Caco-2 (cell line): ENCODE measurements at regions not wholly inside any gene's neighbourhood (a gene's known extent, or its start where the extent isn't known, plus 50 kb on each side); places are given as distances from the start of the nearest gene placed in this dataset.
"Not testable (repeated sequence)": the region's sequence is repeated elsewhere in the genome, so short reads cannot be mapped to it uniquely, and the experiment has no call there.

Experiments
- BruUV-seq: library from RNA; stranded (reverse); fragments of 400-500 nt; replicated peaks from 2 replicates; lab custom pipeline; 2021; lab: Mats Ljungman, UMichigan
- CTCF ChIA-PET: fragments of 300-600 bp; sonication (Branson Sonifier 250); formaldehyde crosslinking; loops from one replicate; lab custom pipeline; 2022; ENCODE audit warnings: antibody characterized with exemption; lab: Charles Lee
- POLR2A ChIA-PET: fragments of 300-600 bp; sonication (Branson Sonifier 250); formaldehyde crosslinking; loops from one replicate; lab custom pipeline; 2022; ENCODE audit warnings: antibody characterized with exemption; lab: Charles Lee
- DNase-seq, 2 experiments: peaks; one replicate each; pipeline versions ENCODE4 v3.0.0 to v3.0.0-alpha.2; 2020 to 2022
- H3K27me3 ChIP-seq: replicated peaks from 2 replicates; pipeline ENCODE4 v1.6.0; 2011; ENCODE audit warnings: low read length; ENCODE audit not compliant: control insufficient read depth, insufficient read depth
- H3K36me3 ChIP-seq: 2 replicates; pipeline ENCODE4 v1.5.1; 2011; ENCODE audit warnings: low read length; ENCODE audit not compliant: control insufficient read depth, insufficient read depth
- H3K4me1 ChIP-seq: fragments of 250-450 bp; sonication (Bioruptor Pico); 2 replicates; pipeline ENCODE4 v1.5.1; 2020; ENCODE audit warnings: mild to moderate bottlenecking
- H3K4me3 ChIP-seq: 2 replicates; pipeline ENCODE4 v1.5.1; 2011; ENCODE audit warnings: low read depth, mild to moderate bottlenecking, control low read depth, low read length
- H3K9me3 ChIP-seq: fragments of 250-450 bp; sonication (Bioruptor Pico); 2 replicates; pipeline ENCODE4 v1.5.1; 2020; ENCODE audit warnings: mild to moderate bottlenecking, moderate library complexity
- H3K27ac Mint-ChIP-seq: one replicate; pipeline ENCODE4 v1.8.0; 2022; ENCODE audit warnings: mixed read lengths; ENCODE audit not compliant: unreplicated experiment
- H3K27me3 Mint-ChIP-seq: one replicate; pipeline ENCODE4 v1.8.0; 2022; ENCODE audit warnings: mixed read lengths; ENCODE audit not compliant: insufficient read depth, unreplicated experiment
- H3K36me3 Mint-ChIP-seq: one replicate; pipeline ENCODE4 v1.8.0; 2022; ENCODE audit warnings: mild to moderate bottlenecking, mixed read lengths; ENCODE audit not compliant: insufficient read depth, unreplicated experiment
- H3K4me1 Mint-ChIP-seq: one replicate; pipeline ENCODE4 v1.8.0; 2022; ENCODE audit warnings: low read depth, mixed read lengths; ENCODE audit not compliant: unreplicated experiment
- H3K4me3 Mint-ChIP-seq: one replicate; pipeline ENCODE4 v1.8.0; 2022; ENCODE audit warnings: mild to moderate bottlenecking, moderate library complexity, mixed read lengths; ENCODE audit not compliant: unreplicated experiment
- H3K9me3 Mint-ChIP-seq: one replicate; pipeline ENCODE4 v1.8.0; 2022; ENCODE audit warnings: mixed read lengths; ENCODE audit not compliant: unreplicated experiment
- intact Hi-C: fragments of 100-400 bp; cut with micrococcal nuclease; formaldehyde crosslinking; loops from one replicate; pipeline ENCODE4 v1.10.0; 2022; ENCODE audit not compliant: unreplicated experiment
- TF ChIP-seq, protein P1 (sequence below), 2 experiments: fragments of 200-600 bp in 1 of 2; IDR thresholded peaks; 1 replicate in 1 of 2; 2 replicates in 1 of 2; pipeline versions ENCODE4 v1.5.1 to v1.8.0; 2011 to 2022; ENCODE audit warnings: antibody characterized with exemption in 1 of 2, control low read depth in 1 of 2, inconsistent platforms in 1 of 2, low read depth in 1 of 2, low read length in 1 of 2, mild to moderate bottlenecking in 1 of 2, moderate library complexity in 1 of 2; ENCODE audit not compliant: insufficient read depth in 1 of 2, severe bottlenecking in 1 of 2, unreplicated experiment in 1 of 2

DNA sequence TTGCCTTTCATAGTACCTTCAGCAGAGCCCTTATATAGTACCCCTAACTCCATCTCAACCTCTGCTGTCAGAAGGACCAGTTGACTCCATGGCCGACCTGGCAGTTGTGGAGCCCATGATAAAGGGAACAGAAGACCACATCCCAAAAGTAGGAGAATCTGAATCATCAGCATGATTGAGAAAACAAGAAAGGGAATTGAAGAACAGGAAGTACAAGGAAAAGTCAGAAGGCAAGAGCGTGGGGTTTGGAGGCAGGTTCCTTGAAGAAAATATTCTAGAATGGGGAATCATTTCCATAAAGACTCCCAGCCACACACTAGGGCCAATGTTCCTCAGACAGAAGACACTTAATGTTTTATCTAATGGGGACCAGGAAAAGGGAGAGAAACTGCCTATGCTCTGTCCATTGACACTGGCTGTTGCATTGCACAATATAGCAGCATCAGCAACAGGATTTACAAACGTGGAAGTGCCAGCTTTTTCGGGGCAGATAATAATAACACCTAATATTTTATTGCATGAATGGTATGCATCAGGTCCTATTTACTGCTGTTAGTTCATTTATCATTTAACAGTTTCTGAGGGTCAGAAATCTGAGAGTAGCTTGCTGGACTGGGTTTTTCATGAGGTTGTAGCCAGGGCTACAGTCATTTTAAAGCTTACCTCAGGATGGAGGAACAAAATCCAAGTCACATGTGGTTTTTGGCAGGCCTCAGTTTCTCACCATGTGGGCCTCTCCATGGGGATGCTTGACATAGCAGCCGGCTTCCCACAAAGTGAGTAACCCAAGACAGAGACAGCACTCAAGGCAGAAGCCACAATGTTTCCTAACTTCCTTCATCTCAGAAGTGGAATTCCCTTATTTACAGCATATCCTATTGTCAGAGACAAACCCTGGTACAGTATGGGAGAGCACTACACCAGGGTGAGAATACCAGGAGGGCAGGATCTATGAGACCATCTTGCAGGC, 483.4 kb downstream of the PLPP3 start:
- H3K4me1 ChIP-seq, result no peaks in the 10 kb centered on the region
- TF ChIP-seq, protein P1, sequence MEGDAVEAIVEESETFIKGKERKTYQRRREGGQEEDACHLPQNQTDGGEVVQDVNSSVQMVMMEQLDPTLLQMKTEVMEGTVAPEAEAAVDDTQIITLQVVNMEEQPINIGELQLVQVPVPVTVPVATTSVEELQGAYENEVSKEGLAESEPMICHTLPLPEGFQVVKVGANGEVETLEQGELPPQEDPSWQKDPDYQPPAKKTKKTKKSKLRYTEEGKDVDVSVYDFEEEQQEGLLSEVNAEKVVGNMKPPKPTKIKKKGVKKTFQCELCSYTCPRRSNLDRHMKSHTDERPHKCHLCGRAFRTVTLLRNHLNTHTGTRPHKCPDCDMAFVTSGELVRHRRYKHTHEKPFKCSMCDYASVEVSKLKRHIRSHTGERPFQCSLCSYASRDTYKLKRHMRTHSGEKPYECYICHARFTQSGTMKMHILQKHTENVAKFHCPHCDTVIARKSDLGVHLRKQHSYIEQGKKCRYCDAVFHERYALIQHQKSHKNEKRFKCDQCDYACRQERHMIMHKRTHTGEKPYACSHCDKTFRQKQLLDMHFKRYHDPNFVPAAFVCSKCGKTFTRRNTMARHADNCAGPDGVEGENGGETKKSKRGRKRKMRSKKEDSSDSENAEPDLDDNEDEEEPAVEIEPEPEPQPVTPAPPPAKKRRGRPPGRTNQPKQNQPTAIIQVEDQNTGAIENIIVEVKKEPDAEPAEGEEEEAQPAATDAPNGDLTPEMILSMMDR (IDR thresholded peaks at IDR 0.05; ENCODE audit: insufficient read depth in 1 of 2, low read depth in 1 of 2, low read length in 1 of 2, severe bottlenecking in 1 of 2, unreplicated experiment in 1 of 2), result no peak
- Mint-ChIP-seq H3K27me3 (peaks cover 2% of the 10 kb centered on the region), H3K4me1 (no peaks in the 10 kb centered on the region), H3K27ac (no peak overlapping the region), H3K36me3 (no peaks in the 10 kb centered on the region), H3K4me3 (no peak overlapping the region), H3K9me3 (no peaks in the 10 kb centered on the region)
- DNase-seq, result no peak
- ChIA-PET CTCF (no interaction called here), POLR2A (no interaction called here)
- intact Hi-C loops, result no loop called here
- H3K4me3 ChIP-seq, result no peak overlapping the region
- no TSS peak for BruUV-seq
- H3K36me3 ChIP-seq, result no peaks in the 10 kb centered on the region
- H3K9me3 ChIP-seq, result no peaks in the 10 kb centered on the region
- H3K27me3 ChIP-seq, result no peaks in the 10 kb centered on the region

DNA sequence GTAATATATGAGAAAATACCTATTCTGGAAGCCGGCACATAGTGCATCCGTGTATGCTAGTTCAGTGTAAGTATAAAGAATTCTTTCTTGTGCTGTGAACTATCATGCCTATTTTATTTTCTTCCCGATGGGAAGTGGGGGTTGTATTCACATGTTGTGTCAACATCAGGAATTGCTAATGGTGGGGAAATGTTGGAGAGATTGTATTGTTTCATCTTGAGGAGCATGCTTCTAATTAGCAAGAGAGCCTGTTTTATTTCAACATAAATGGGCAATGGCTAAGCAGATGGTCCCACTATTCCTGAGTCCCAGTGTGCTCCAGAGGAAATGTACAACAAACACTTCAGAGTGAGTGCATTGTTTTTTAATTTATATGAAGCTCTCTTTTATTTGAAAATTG, 485.2 kb downstream of the PLPP3 start:
- TF ChIP-seq, protein P1 (IDR thresholded peaks at IDR 0.05; ENCODE audit: insufficient read depth in 1 of 2, low read depth in 1 of 2, low read length in 1 of 2, severe bottlenecking in 1 of 2, unreplicated experiment in 1 of 2), result no peak
- no peaks in the 10 kb centered on the region for H3K27me3 ChIP-seq
- POLR2A ChIA-PET, result no interaction called here
- H3K36me3 ChIP-seq, result no peaks in the 10 kb centered on the region
- H3K9me3 Mint-ChIP-seq, result no peaks in the 10 kb centered on the region
- intact Hi-C loops, result no loop called here
- CTCF ChIA-PET, result no interaction called here
- no peak overlapping the region for H3K27ac Mint-ChIP-seq
- H3K4me1 Mint-ChIP-seq, result no peaks in the 10 kb centered on the region
- no peaks in the 10 kb centered on the region for H3K9me3 ChIP-seq
- H3K4me3 Mint-ChIP-seq, result no peak overlapping the region
- no TSS peak for BruUV-seq
- no peak overlapping the region for H3K4me3 ChIP-seq
- no peak for DNase-seq
- no peaks in the 10 kb centered on the region for H3K36me3 Mint-ChIP-seq
- no peaks in the 10 kb centered on the region for H3K4me1 ChIP-seq
- peaks cover under 1% of the 10 kb centered on the region for H3K27me3 Mint-ChIP-seq

DNA sequence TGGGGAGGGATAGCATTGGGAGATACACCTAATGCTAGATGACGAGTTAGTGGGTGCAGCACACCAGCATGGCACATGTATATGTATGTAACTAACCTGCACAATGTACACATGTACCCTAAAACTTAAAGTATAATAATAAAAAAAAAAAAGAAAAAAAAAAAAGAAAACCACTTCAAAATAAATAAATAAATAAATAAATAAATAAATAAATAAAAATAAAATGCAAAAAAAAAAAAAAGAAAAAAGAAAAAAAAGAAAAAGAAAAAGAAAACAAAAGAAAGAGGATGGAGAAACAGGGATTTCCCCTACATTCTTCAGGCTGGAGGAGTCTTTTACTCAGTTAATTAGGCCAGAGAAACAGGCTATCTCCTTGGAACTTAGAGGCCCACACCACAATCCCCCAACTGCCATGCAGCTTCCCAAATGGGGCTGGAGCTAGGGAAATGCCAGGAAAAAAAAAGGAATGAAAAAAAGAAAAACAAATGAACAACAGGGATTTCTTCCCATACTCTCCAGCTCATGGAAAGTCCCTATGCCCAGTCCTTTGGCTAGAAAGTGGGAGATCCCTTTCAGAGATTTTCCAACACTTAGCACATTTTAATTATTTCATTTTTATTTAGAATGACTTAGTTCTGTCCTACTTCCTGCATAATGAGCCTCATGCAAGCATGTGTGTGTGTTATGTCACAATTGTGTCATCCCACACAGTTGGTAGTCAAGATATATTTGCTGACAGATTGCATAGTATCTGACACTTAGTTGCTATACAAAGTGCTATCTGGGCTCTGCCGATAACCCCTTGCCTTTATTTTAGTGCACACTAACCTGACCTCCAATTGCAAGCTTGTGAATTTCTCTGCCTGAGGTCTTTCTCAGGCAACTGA, 486.4 kb downstream of the PLPP3 start:
- H3K27ac Mint-ChIP-seq, result no peak overlapping the region
- TF ChIP-seq, protein P1 (IDR thresholded peaks at IDR 0.05; ENCODE audit: insufficient read depth in 1 of 2, low read depth in 1 of 2, low read length in 1 of 2, severe bottlenecking in 1 of 2, unreplicated experiment in 1 of 2), result no peak
- CTCF ChIA-PET, result no interaction called here
- no peak for DNase-seq
- POLR2A ChIA-PET, result no interaction called here
- no peaks in the 10 kb centered on the region for H3K9me3 Mint-ChIP-seq
- Histone ChIP-seq H3K4me3 (no peak overlapping the region), H3K9me3 (no peaks in the 10 kb centered on the region), H3K36me3 (no peaks in the 10 kb centered on the region), H3K4me1 (no peaks in the 10 kb centered on the region), H3K27me3 (no peaks in the 10 kb centered on the region)
- no peaks in the 10 kb centered on the region for H3K27me3 Mint-ChIP-seq
- BruUV-seq, result no TSS peak
- H3K36me3 Mint-ChIP-seq, result no peaks in the 10 kb centered on the region
- no peaks in the 10 kb centered on the region for H3K4me1 Mint-ChIP-seq
- intact Hi-C loops, result no loop called here
- no peak overlapping the region for H3K4me3 Mint-ChIP-seq

DNA sequence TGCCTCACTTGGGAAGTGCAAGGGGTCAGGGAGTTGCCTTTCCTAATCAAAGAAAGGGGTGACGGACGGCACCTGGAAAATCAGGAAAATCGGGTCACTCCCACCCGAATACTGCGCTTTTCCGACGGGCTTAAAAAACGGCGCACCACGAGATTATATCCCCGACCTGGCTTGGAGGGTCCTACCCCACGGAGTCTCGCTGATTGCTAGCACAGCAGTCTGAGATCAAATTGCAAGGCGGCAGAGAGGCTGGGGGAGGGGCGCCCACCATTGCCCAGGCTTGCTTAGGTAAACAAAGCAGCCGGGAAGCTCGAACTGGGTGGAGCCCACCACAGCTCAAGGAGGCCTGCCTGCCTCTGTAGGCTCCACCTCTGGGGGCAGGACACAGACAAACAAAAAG, 489.5 kb downstream of the PLPP3 start:
- intact Hi-C loops, H3K4me1 Mint-ChIP-seq, DNase-seq, H3K36me3 ChIP-seq, H3K27me3 Mint-ChIP-seq, POLR2A ChIA-PET, H3K36me3 Mint-ChIP-seq, CTCF ChIA-PET, H3K4me1 ChIP-seq, H3K9me3 ChIP-seq, BruUV-seq, H3K27me3 ChIP-seq, H3K9me3 Mint-ChIP-seq, H3K27ac Mint-ChIP-seq, H3K4me3 ChIP-seq: not testable (repeated sequence)
- peak overlapping the region; percentile 19 for H3K4me3 Mint-ChIP-seq
